HG03520 (cell line): ENCODE measurements at regions not wholly inside any gene's neighbourhood (a gene's known extent, or its start where the extent isn't known, plus 50 kb on each side); places are given as distances from the start of the nearest gene placed in this dataset.

ENCODE experiments used
- ATAC-seq: cut with Tn5 transposase; IDR thresholded peaks from one replicate; pipeline ENCODE4 v1.9.1; 2021; ENCODE audit warnings: mild to moderate bottlenecking, moderate library complexity; ENCODE audit not compliant: unreplicated experiment

- no peak for ATAC-seq
Observed at GRCh38 chr3:101095693-101096430, 102.6 kb upstream of the ABI3BP start.

GRCh38 chr3:101091489-101091888, 98.3 kb upstream of the ABI3BP start:
- no peak for ATAC-seq

- no peak for ATAC-seq
Observed at GRCh38 chr3:101085752-101086151, 92.5 kb upstream of the ABI3BP start.

- no peak for ATAC-seq
Observed at GRCh38 chr3:101084404-101084803, 91.2 kb upstream of the ABI3BP start.

GRCh38 chr3:101081999-101082398, 88.8 kb upstream of the ABI3BP start:
- ATAC-seq: no peak

GRCh38 chr3:101081446-101081845, 88.2 kb upstream of the ABI3BP start:
- ATAC-seq: no peak

GRCh38 chr3:101077361-101078011, 84.3 kb upstream of the ABI3BP start:
- no peak for ATAC-seq

- no peak for ATAC-seq
Observed at GRCh38 chr3:101074518-101074917, 81.3 kb upstream of the ABI3BP start.

GRCh38 chr3:101072300-101072699, 79.1 kb upstream of the ABI3BP start:
- no peak for ATAC-seq

- ATAC-seq: no peak
Observed at GRCh38 chr3:101070799-101071121, 77.5 kb upstream of the ABI3BP start.

GRCh38 chr3:101069901-101070798, 76.9 kb upstream of the ABI3BP start:
- peak; percentile 86 for ATAC-seq

GRCh38 chr3:101068876-101069606, 75.8 kb upstream of the ABI3BP start:
- ATAC-seq: no peak

GRCh38 chr3:101066711-101067129, 73.5 kb upstream of the ABI3BP start:
- no peak for ATAC-seq

GRCh38 chr3:101065962-101066361, 72.7 kb upstream of the ABI3BP start:
- ATAC-seq: no peak

GRCh38 chr3:101063401-101063800, 70.2 kb upstream of the ABI3BP start:
- ATAC-seq: no peak

GRCh38 chr3:101061312-101061711, 68.1 kb upstream of the ABI3BP start:
- ATAC-seq: no peak

GRCh38 chr3:101050866-101051265, 57.6 kb upstream of the ABI3BP start:
- no peak for ATAC-seq

- ATAC-seq: no peak
Observed at GRCh38 chr3:101050046-101050445, 56.8 kb upstream of the ABI3BP start.

- ATAC-seq: no peak
Observed at GRCh38 chr3:101049532-101049931, 56.3 kb upstream of the ABI3BP start.

- no peak for ATAC-seq
Observed at GRCh38 chr3:101043687-101044078, 50.5 kb upstream of the ABI3BP start.
